Stimulated activated CD8-positive, alpha-beta memory T cell treated with anti-CD3 and anti-CD28 coated beads, Interleukin-15, amount 100 ng/mL, for 4 hours (primary cell): ENCODE measurements at regions not wholly inside any gene's neighbourhood (a gene's known extent, or its start where the extent isn't known, plus 50 kb on each side); places are given as distances from the start of the nearest gene placed in this dataset.
"Not testable (repeated sequence)": the region's sequence is repeated elsewhere in the genome, so short reads cannot be mapped to it uniquely, and the experiment has no call there.

Experiments used
- DNase-seq, 2 donors: peaks; one replicate each; pipeline ENCODE4 v3.0.0-alpha.2; 2020; ENCODE audit warnings: low read depth in 2 of 2

DNA sequence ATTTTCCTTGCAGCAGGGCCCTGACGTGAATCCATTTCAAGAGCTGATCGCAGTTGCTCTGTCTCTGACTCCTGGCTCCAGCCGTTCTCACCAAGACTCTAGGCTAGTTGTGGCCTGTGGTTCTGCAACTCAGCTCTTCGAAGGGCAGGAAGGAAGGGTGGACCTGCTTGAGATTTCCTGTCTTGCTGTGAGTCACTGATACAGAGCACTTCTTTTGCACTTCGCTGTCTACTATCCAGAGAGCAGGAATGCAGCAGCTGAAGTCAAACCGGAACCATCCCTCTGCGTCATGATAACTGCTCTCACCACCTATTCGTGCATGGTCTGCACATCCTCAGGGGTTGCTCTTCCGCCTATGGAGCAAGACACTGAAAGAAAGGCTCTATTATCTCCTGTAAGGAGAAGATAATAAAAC lies 59.7 kb downstream of the RAP2B start:
- DNase-seq = peak; percentile 40 to 54

GRCh38 chr3:153226877-153227276 lies 64.9 kb downstream of the RAP2B start:
- not testable (repeated sequence) for DNase-seq

- DNase-seq = not testable (repeated sequence)
These were observed 68.4 kb downstream of the RAP2B start for GRCh38 chr3:153230427-153230826.

DNA sequence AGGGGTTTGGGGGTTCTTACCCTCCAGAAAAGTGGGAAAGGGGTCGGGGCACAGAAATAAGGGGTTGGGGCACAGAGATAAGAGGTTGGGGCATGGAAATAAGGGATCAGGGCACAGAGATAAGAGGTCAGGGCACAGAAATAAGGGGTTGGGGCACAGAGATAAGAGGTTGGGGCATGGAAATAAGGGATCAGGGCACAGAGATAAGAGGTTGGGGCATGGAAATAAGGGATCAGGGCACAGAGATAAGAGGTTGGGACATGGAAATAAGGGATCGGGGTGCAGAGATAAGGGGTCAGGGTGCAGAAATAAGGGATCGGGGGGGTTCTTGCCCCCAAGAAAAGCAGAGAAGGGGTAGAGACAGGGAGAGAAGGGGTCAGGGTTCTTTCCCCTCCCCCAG lies 69.2 kb downstream of the RAP2B start:
- not testable (repeated sequence) for DNase-seq

GRCh38 chr3:153232050-153232752 lies 70.2 kb downstream of the RAP2B start:
- not testable (repeated sequence) for DNase-seq

GRCh38 chr3:153232851-153233271 lies 70.8 kb downstream of the RAP2B start:
- no peak for DNase-seq

- DNase-seq = no peak
These were observed 72.0 kb downstream of the RAP2B start for GRCh38 chr3:153233986-153234385.

GRCh38 chr3:153242896-153243295 lies 80.9 kb downstream of the RAP2B start:
- no peak for DNase-seq

- no peak for DNase-seq
These were observed 82.9 kb downstream of the RAP2B start for GRCh38 chr3:153244961-153245360.

- no peak for DNase-seq
These were observed 83.6 kb downstream of the RAP2B start for GRCh38 chr3:153245661-153246060.

DNA sequence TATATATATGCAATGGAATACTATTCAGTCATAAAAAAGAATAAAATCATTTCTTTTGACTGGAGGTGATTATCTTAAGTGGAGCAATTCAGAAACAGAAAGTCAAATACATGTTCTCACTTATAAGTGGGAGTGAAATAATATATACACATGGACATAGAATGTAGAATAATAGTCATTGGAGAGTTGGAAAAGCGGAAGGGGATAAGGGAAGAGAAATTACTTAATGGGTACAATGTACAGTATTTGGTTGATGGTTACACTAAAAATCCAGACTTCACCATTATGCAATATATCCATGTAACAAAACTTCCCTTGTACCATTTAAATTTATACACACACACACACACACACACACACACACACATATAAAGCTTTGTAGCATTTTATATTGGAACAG lies 84.3 kb downstream of the RAP2B start:
- no peak for DNase-seq

DNA sequence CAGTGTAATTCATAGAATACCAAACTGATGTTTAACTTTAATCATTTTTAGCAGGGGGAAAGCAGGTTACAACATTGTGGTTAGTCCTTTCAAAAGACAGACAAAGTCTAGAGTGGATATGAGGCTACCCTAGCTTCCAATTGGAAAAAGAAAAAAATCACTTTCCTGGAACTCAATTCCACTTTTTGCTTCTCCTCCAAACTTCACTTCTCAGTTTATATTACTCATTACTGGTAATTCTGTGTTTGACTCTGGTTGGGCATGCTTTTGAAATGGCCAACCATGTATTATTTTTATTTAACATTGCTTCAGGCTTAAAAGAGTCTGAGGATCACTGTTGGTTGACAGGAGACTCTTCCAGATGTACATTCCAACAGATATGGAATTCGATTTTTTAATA lies 84.8 kb downstream of the RAP2B start:
- no peak for DNase-seq

GRCh38 chr3:153247331-153248330 lies 85.6 kb downstream of the RAP2B start:
- no peak for DNase-seq

DNA sequence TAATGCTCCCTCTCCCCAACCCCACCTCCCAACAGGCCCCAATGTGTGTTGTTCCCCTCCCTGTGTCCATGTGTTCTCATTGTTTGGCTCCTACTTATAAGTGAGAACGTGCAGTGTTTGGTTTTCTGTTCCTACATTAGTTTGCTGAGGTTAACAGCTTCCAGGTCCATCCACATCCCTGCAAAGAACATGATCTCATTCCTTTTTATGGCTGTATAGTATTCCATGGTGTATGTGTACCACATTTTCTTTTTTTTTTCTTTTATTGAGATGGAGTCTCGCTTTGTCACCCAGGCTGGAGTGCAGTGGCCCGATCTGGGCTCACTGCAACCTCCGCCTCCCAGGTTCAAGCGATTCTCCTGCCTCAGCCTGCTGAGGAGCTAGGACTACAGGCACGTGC lies 86.8 kb downstream of the RAP2B start:
- not testable (repeated sequence) for DNase-seq

GRCh38 chr3:153249906-153250305 lies 87.9 kb downstream of the RAP2B start:
- DNase-seq = no peak

DNA sequence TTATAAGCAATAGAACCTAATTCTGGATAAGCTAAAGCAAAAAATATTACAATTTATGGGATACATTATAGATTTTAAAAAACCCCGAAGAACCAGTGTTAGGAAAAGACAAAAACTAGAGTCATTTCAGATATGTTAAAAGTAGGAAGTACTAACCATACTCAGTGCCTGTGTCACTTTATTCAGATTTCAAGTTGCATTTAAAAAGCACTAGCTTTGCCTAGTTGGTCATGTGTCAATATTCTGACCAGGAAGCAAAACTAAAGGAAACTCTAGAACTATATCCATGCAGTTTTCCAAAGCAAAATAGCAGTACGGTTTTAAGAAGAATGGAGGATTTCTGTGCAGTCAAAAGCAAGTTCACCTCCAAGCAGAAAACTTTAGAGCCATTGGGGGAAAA lies 88.4 kb downstream of the RAP2B start:
- DNase-seq = no peak

DNA sequence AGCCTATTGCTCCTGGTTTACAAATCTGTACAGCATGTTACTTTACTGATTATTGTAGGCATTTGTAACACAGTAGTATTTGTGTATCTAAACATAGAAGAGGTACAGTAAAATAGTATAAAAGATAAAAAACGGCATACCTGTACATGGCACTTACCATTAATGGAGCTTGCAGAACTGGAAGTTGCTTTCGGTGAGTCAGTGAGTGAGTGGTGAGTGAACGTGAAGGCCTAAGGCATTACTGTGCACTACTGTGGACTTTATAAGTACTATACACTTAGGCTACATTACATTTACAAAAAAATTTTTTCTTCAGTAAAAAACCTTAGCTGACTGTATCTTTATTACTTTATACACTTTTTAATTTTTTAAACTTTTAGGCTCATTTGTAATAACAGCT lies 90.9 kb downstream of the RAP2B start:
- DNase-seq = no peak

GRCh38 chr3:153254361-153254760 lies 92.3 kb downstream of the RAP2B start:
- DNase-seq = no peak

GRCh38 chr3:153257673-153258351 lies 95.8 kb downstream of the RAP2B start:
- DNase-seq = no peak

GRCh38 chr3:153259956-153260355 lies 97.9 kb downstream of the RAP2B start:
- DNase-seq = no peak

DNA sequence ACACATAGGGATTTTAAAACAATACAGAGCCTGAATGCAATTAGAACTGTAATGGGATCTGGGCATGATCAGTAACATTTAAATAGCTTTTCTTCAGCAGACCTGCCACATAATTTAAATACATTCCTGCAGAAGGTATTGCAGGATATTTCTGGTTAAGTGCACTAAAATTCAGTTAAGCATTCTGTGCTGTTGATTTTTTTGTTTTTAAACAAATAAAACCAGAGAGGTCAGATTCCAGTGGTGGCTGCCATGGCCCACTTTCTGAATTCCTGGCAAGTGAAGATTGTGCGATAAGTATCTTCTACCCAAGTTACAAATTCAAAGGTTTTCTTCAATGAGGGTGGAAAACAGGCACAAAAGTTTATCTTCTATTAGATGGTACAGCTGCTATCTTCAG lies 98.7 kb downstream of the RAP2B start:
- no peak for DNase-seq

DNA sequence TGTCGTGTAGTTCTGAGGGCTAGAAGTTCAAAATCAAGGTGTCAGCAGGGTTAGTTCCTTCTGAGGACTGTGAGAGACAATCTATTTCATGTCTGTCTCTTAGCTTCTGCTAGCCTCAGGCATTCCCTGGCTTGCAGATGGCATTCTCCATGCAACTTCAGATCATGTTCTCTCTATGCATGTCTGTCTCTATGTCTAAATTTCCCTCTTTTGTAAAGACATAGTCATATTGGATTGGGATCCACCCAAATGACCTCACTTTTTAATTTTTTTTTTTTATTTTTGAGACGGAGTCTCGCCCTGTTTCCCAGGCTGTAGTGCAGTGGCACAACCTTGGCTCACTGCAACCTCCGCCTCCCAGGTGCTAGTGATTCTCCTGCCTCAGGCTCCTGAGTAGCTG lies 104.6 kb downstream of the RAP2B start:
- no peak for DNase-seq
